Endothelial cell (in vitro differentiated cells): ENCODE measurements at regions not wholly inside any gene's neighbourhood (a gene's known extent, or its start where the extent isn't known, plus 50 kb on each side); places are given as distances from the start of the nearest gene placed in this dataset.

Experiments used
- DNase-seq: peaks from one replicate; pipeline ENCODE4 v3.0.0; 2021; ENCODE audit warnings: low spot score
- H3K27ac Mint-ChIP-seq: one replicate; pipeline ENCODE4 v1.8.0; 2021; ENCODE audit warnings: mixed read lengths, inconsistent platforms; ENCODE audit not compliant: unreplicated experiment
- H3K27me3 Mint-ChIP-seq: one replicate; pipeline ENCODE4 v1.8.0; 2021; ENCODE audit warnings: mild to moderate bottlenecking, moderate library complexity, mixed read lengths, inconsistent platforms; ENCODE audit not compliant: unreplicated experiment
- H3K36me3 Mint-ChIP-seq: one replicate; pipeline ENCODE4 v1.8.0; 2021; ENCODE audit warnings: mild to moderate bottlenecking, low read depth, mixed read lengths, inconsistent platforms; ENCODE audit not compliant: unreplicated experiment
- H3K4me1 Mint-ChIP-seq: one replicate; pipeline ENCODE4 v1.8.0; 2021; ENCODE audit warnings: mild to moderate bottlenecking, mixed read lengths, inconsistent platforms; ENCODE audit not compliant: unreplicated experiment
- H3K4me3 Mint-ChIP-seq: one replicate; pipeline ENCODE4 v1.8.0; 2021; ENCODE audit warnings: mild to moderate bottlenecking, mixed read lengths, inconsistent platforms; ENCODE audit not compliant: unreplicated experiment
- H3K9me3 Mint-ChIP-seq: one replicate; pipeline ENCODE4 v1.8.0; 2021; ENCODE audit warnings: mixed read lengths, inconsistent platforms; ENCODE audit not compliant: unreplicated experiment
- TF ChIP-seq, protein P1 (sequence below): fragments of 200-600 bp; sonication (generic); IDR thresholded peaks from one replicate; pipeline ENCODE4 v1.5.0; 2021; ENCODE audit warnings: antibody characterized with exemption; ENCODE audit not compliant: unreplicated experiment

DNA sequence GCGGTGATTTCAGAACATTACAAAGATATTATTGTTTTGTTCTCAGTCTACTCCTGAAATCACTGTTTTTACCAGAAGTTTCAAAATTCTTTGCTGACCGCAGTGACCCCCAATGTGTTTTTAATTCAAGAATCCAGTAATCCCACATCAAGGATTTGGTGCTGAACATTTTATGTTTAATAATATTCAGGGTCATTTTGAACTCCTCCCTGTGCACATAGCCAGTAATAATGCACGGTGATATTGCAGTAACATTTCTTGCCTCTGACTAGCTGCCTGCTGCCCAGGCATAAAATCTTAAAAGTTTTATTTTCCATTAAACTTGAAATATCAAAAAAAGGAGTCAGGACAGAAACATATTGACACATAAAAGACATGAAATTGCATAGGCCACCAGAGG, 443.4 kb upstream of the NCAM2 start:
- Mint-ChIP-seq H3K27ac (no peak overlapping the region), H3K4me1 (no peaks in the 10 kb centered on the region), H3K36me3 (no peaks in the 10 kb centered on the region), H3K27me3 (no peaks in the 10 kb centered on the region), H3K4me3 (no peak overlapping the region), H3K9me3 (no peaks in the 10 kb centered on the region)
- TF ChIP-seq, protein P1, sequence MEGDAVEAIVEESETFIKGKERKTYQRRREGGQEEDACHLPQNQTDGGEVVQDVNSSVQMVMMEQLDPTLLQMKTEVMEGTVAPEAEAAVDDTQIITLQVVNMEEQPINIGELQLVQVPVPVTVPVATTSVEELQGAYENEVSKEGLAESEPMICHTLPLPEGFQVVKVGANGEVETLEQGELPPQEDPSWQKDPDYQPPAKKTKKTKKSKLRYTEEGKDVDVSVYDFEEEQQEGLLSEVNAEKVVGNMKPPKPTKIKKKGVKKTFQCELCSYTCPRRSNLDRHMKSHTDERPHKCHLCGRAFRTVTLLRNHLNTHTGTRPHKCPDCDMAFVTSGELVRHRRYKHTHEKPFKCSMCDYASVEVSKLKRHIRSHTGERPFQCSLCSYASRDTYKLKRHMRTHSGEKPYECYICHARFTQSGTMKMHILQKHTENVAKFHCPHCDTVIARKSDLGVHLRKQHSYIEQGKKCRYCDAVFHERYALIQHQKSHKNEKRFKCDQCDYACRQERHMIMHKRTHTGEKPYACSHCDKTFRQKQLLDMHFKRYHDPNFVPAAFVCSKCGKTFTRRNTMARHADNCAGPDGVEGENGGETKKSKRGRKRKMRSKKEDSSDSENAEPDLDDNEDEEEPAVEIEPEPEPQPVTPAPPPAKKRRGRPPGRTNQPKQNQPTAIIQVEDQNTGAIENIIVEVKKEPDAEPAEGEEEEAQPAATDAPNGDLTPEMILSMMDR: no peak
- no peak for DNase-seq

GRCh38 chr21:20570824-20571232, 427.4 kb upstream of the NCAM2 start:
- no peaks in the 10 kb centered on the region for H3K9me3 Mint-ChIP-seq
- DNase-seq: peak; percentile 5
- TF ChIP-seq, protein P1: no peak
- H3K4me3 Mint-ChIP-seq: no peak overlapping the region
- H3K27me3 Mint-ChIP-seq: no peaks in the 10 kb centered on the region
- no peaks in the 10 kb centered on the region for H3K36me3 Mint-ChIP-seq
- no peak overlapping the region for H3K27ac Mint-ChIP-seq
- no peaks in the 10 kb centered on the region for H3K4me1 Mint-ChIP-seq

- no peak overlapping the region for H3K27ac Mint-ChIP-seq
- TF ChIP-seq, protein P1: no peak
- no peak for DNase-seq
- H3K27me3 Mint-ChIP-seq: no peaks in the 10 kb centered on the region
- H3K4me1 Mint-ChIP-seq: no peaks in the 10 kb centered on the region
- no peak overlapping the region for H3K4me3 Mint-ChIP-seq
- H3K9me3 Mint-ChIP-seq: no peaks in the 10 kb centered on the region
- no peaks in the 10 kb centered on the region for H3K36me3 Mint-ChIP-seq
Observed at GRCh38 chr21:20572582-20572981, 425.6 kb upstream of the NCAM2 start.

GRCh38 chr21:20581361-20581760, 416.8 kb upstream of the NCAM2 start:
- no peaks in the 10 kb centered on the region for H3K36me3 Mint-ChIP-seq

DNA sequence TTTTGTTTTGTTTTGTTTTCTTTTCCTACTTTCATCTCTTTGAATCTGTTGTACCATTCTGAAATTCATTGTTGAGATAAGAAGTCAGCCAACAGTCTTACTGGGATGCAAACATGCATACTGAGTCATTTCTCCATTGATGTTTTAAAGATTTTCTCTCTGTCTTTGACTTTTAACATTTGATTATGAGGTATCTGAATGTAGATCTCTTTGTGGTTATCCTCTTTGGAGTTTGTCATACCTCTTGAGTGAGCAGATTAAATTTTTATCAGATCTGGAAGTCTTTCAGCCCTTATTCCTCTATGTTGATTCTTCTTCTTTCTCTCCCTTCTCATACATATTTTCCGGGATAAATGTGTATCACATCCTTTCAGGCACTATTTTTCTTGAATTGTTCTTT, 406.9 kb upstream of the NCAM2 start:
- peaks cover 1% of the 10 kb centered on the region for H3K27me3 Mint-ChIP-seq
- no peaks in the 10 kb centered on the region for H3K4me1 Mint-ChIP-seq
- H3K9me3 Mint-ChIP-seq: no peaks in the 10 kb centered on the region
- no peak for DNase-seq
- no peak overlapping the region for H3K4me3 Mint-ChIP-seq
- H3K27ac Mint-ChIP-seq: no peak overlapping the region
- TF ChIP-seq, protein P1: no peak
- H3K36me3 Mint-ChIP-seq: no peaks in the 10 kb centered on the region

More at GRCh38 chr21:20581361-20581760, 416.8 kb upstream of the NCAM2 start:
- no peak for DNase-seq
- Mint-ChIP-seq H3K4me3 (no peak overlapping the region), H3K9me3 (no peaks in the 10 kb centered on the region), H3K27me3 (no peaks in the 10 kb centered on the region), H3K4me1 (no peaks in the 10 kb centered on the region), H3K27ac (no peak overlapping the region)
- TF ChIP-seq, protein P1: no peak
